Kidney (tissue), 13 donors: ENCODE measurements at regions not wholly inside any gene's neighbourhood (a gene's known extent, or its start where the extent isn't known, plus 50 kb on each side); places are given as distances from the start of the nearest gene placed in this dataset.
"Not testable (repeated sequence)": the region's sequence is repeated elsewhere in the genome, so short reads cannot be mapped to it uniquely, and the experiment has no call there.

Source experiments
- DNase-seq, 5 donors: peaks; one replicate each; pipeline ENCODE4 v3.0.0-alpha.2; 2013 to 2020
- FAIRE-seq: peaks from 2 replicates; lab custom pipeline; 2012; peaks lifted over from hg19 to GRCh38; lab: Jason Lieb, UNC
- H3K27ac ChIP-seq, 2 donors: one replicate each; pipeline ENCODE4 v1.7.0; 2013; ENCODE audit warnings: low read depth in 2 of 2, low read length in 2 of 2, inconsistent platforms in 1 of 2
- H3K27me3 ChIP-seq: one replicate; pipeline ENCODE4 v1.7.1; 2013; ENCODE audit warnings: low read length, inconsistent platforms; ENCODE audit not compliant: control insufficient read depth, insufficient read depth
- H3K36me3 ChIP-seq, 3 donors: one replicate each; pipeline versions ENCODE4 v1.7.0 to v1.7.1; 2013; ENCODE audit warnings: low read length in 3 of 3, control low read depth in 1 of 3, inconsistent platforms in 1 of 3; ENCODE audit not compliant: insufficient read depth in 3 of 3, control insufficient read depth in 2 of 3
- H3K4me1 ChIP-seq, 3 donors: one replicate each; pipeline versions ENCODE4 v1.7.0 to v1.7.1; 2013; ENCODE audit warnings: low read length in 3 of 3, inconsistent platforms in 1 of 3, low read depth in 1 of 3; ENCODE audit not compliant: control insufficient read depth in 2 of 3, insufficient read depth in 2 of 3
- H3K4me3 ChIP-seq, 3 donors: one replicate each; pipeline versions ENCODE4 v1.7.0 to v1.8.1; 2013; ENCODE audit warnings: low read length in 3 of 3, control low read depth in 1 of 3, inconsistent platforms in 1 of 3
- H3K9ac ChIP-seq, 3 donors: one replicate each; pipeline versions ENCODE4 v1.7.0 to v1.7.1; 2013; ENCODE audit warnings: low read length in 3 of 3, control low read depth in 1 of 3, inconsistent platforms in 1 of 3
- H3K9me3 ChIP-seq, 3 donors: one replicate each; pipeline versions ENCODE4 v1.7.0 to v1.7.1; 2013; ENCODE audit warnings: low read length in 3 of 3, control low read depth in 1 of 3, inconsistent platforms in 1 of 3; ENCODE audit not compliant: control insufficient read depth in 2 of 3, insufficient read depth in 1 of 3
- intact Hi-C: fragments of 100-400 bp; cut with DNase I; formaldehyde crosslinking; loops from one replicate; pipeline ENCODE4 v1.11.1; 2022
- TF ChIP-seq, protein P1 (sequence below): IDR thresholded peaks from 3 replicates; pipeline ENCODE4 v1.5.1; 2012; ENCODE audit warnings: mild to moderate bottlenecking, moderate library complexity, borderline replicate concordance; ENCODE audit not compliant: insufficient read depth; ENCODE audit errors: extremely low read depth
- donor health status: control.
- donor health status: control.
- donor health status: control.
- donor health status: control.
- donor health status: control.
- donor health status: DM: yes; HTN: yes; CAD: no.
- donor health status: Normal renal cell carcinoma (clear cell type).

DNA sequence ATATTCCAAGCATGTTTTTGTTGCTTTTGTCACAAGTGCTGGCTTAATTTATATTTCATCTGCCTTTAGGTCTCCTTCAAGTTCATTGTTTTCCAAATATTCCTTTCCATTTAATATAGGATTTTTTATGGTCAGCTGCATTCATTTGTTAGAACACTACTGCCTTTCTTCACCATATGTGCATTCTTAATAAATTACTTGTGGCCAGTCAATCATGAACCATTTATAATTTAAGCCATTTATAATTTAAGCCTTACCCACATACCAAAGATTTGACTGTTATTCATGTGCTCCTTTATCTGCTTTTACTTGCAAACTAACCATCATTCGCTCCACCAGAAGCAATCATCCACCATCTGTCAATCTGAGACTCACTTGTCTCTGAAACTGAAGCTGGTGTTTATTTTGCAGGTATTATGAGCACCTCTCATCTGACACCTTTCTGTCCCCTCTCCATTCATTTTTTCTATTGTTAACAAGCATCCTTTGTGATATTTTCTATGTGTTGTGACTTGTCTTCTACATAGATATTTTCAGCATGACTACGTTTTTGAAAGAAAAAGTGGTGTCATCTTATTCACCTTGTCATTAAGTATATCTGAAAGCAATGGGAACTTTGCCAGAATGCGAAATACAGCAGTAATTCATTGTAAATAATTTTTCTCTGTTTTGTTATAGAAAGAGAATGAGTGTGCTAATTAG, 786.8 kb downstream of the KCNJ3 start:
- intact Hi-C loops: no loop called here
- H3K27ac ChIP-seq: no peak overlapping the region
- H3K36me3 ChIP-seq: no peaks in the 10 kb centered on the region
- no peak overlapping the region for H3K4me3 ChIP-seq
- no peaks in the 10 kb centered on the region for H3K4me1 ChIP-seq
- no peaks in the 10 kb centered on the region for H3K27me3 ChIP-seq
- H3K9me3 ChIP-seq: no peaks in the 10 kb centered on the region
- H3K9ac ChIP-seq: no peak overlapping the region
- no peak for DNase-seq
- FAIRE-seq: no peak
- TF ChIP-seq, protein P1, sequence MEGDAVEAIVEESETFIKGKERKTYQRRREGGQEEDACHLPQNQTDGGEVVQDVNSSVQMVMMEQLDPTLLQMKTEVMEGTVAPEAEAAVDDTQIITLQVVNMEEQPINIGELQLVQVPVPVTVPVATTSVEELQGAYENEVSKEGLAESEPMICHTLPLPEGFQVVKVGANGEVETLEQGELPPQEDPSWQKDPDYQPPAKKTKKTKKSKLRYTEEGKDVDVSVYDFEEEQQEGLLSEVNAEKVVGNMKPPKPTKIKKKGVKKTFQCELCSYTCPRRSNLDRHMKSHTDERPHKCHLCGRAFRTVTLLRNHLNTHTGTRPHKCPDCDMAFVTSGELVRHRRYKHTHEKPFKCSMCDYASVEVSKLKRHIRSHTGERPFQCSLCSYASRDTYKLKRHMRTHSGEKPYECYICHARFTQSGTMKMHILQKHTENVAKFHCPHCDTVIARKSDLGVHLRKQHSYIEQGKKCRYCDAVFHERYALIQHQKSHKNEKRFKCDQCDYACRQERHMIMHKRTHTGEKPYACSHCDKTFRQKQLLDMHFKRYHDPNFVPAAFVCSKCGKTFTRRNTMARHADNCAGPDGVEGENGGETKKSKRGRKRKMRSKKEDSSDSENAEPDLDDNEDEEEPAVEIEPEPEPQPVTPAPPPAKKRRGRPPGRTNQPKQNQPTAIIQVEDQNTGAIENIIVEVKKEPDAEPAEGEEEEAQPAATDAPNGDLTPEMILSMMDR: no peak

GRCh38 chr2:155481141-155481540, 782.6 kb downstream of the KCNJ3 start:
- FAIRE-seq (peak; percentile 52), DNase-seq (no peak)
- no peaks in the 10 kb centered on the region for H3K27me3 ChIP-seq
- no peak overlapping the region for H3K27ac ChIP-seq
- intact Hi-C loops: no loop called here
- H3K4me3 ChIP-seq: no peak overlapping the region
- no peaks in the 10 kb centered on the region for H3K36me3 ChIP-seq
- TF ChIP-seq, protein P1: no peak
- no peak overlapping the region for H3K9ac ChIP-seq
- no peaks in the 10 kb centered on the region for H3K9me3 ChIP-seq
- no peaks in the 10 kb centered on the region for H3K4me1 ChIP-seq

DNA sequence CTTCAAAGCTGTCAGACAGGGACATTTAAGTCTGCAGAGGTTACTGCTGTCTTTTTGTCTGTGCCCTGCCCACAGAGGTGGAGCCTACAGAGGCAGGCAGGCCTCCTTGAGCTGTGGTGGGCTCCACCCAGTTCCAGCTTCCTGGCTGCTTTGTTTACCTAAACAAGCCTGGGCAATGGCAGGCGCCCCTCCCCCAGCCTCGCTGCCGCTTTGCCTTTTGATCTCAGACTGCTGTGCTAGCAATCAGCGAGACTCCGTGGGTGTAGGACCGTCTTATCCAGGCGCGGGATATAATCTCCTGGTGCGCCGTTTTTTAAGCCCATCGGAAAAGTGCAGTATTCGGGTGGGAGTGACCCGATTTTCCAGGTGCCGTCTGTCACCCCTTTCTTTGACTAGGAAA, 773.5 kb downstream of the KCNJ3 start:
- H3K9ac ChIP-seq, H3K36me3 ChIP-seq, intact Hi-C loops, FAIRE-seq, H3K9me3 ChIP-seq, H3K27ac ChIP-seq, H3K4me1 ChIP-seq, H3K27me3 ChIP-seq, H3K4me3 ChIP-seq: not testable (repeated sequence)
- DNase-seq: peak in 1 of 5 donors; percentile 39

GRCh38 chr2:155456222-155456621, 757.7 kb downstream of the KCNJ3 start:
- DNase-seq (no peak), FAIRE-seq (no peak)
- no peaks in the 10 kb centered on the region for H3K27me3 ChIP-seq
- intact Hi-C loops: no loop called here
- H3K9ac ChIP-seq: no peak overlapping the region
- H3K9me3 ChIP-seq: no peaks in the 10 kb centered on the region
- H3K27ac ChIP-seq: no peak overlapping the region
- H3K4me1 ChIP-seq: no peaks in the 10 kb centered on the region
- H3K36me3 ChIP-seq: no peaks in the 10 kb centered on the region
- H3K4me3 ChIP-seq: no peak overlapping the region
- TF ChIP-seq, protein P1: no peak
